Upper lobe of right lung (tissue), 1 donor: ENCODE measurements at regions not wholly inside any gene's neighbourhood (a gene's known extent, or its start where the extent isn't known, plus 50 kb on each side); places are given as distances from the start of the nearest gene placed in this dataset.

Source experiments
- ATAC-seq: fragments of 200-7000 bp; cut with Tn5 transposase; one replicate; pipeline ENCODE4 v1.9.1; 2020; ENCODE audit warnings: mild to moderate bottlenecking, moderate library complexity
- DNase-seq: peaks from one replicate; pipeline ENCODE4 v3.0.0-alpha.2; 2020
- H3K27ac ChIP-seq: fragments of 200-600 bp; one replicate; pipeline ENCODE4 v1.8.0; 2022
- H3K27me3 ChIP-seq: fragments of 200-600 bp; one replicate; pipeline ENCODE4 v1.8.0; 2022; ENCODE audit warnings: mild to moderate bottlenecking
- H3K36me3 ChIP-seq: fragments of 200-600 bp; one replicate; pipeline ENCODE4 v1.8.0; 2022
- H3K4me1 ChIP-seq: fragments of 200-600 bp; one replicate; pipeline ENCODE4 v1.8.0; 2022
- H3K4me3 ChIP-seq: fragments of 200-600 bp; one replicate; pipeline ENCODE4 v1.8.0; 2022; ENCODE audit warnings: mild to moderate bottlenecking
- H3K9me3 ChIP-seq: fragments of 200-600 bp; one replicate; pipeline ENCODE4 v1.8.0; 2022
- intact Hi-C: fragments of 100-400 bp; cut with DNase I; formaldehyde crosslinking; loops from one replicate; pipeline ENCODE4 v1.11.0; 2022
- TF ChIP-seq, protein P1 (sequence below): fragments of 200-600 bp; IDR thresholded peaks from one replicate; pipeline ENCODE4 v1.8.0; 2022; ENCODE audit warnings: antibody characterized with exemption
- donor health status: DM: no; HTN: yes; CAD: no; lungs with severe emphysema.

DNA sequence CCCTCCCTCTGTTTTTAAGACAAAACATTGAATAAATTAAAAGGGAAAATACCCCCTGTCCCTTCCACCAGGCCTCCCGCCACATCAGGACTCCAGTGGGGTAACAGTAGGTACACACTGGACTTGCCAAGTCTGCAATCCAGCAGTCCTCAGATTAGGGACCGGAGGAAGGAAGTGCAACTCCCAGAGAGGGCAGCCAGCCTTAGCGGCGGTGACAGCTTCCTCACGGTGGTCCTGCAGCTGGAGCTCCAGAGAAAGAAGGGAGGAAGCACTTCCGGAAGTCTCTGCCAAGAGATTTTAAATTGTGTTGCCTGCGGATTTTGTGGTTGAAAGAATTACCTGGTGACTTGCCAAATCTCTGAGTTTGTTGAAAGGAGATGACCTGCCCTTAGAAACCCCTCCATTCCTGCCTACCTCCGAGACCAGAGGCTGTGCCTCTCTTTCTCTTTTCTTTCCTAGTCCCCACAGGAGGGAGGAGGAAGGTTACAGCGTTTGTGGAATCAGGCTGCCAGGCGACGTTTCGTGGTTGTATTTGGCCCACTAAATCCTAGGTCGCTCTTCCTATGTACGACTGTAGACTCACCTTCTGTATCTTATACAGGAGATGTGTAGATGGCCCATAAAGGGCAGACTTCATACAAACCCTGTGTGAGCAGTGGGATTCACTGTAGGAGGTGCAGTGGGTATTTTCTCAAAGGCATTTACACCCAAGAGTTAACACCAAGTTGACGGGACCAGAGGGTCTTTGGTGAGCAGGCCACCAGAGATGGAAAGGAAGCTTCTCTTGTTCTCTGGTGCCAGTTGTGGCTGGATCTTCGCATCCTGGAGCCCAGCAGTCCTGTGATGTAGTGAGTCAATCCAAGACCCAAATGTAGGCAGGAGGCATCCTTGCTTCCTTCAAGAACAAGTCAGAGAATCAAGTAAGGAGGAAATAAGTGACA lies 77.9 kb downstream of the INSIG1 start:
- Histone ChIP-seq H3K36me3 (no peaks in the 10 kb centered on the region), H3K9me3 (no peaks in the 10 kb centered on the region), H3K4me3 (no peak overlapping the region), H3K27ac (no peak overlapping the region), H3K4me1 (peaks cover 44% of the 10 kb centered on the region), H3K27me3 (peaks cover 100% of the 10 kb centered on the region)
- DNase-seq, result no peak
- TF ChIP-seq, protein P1, sequence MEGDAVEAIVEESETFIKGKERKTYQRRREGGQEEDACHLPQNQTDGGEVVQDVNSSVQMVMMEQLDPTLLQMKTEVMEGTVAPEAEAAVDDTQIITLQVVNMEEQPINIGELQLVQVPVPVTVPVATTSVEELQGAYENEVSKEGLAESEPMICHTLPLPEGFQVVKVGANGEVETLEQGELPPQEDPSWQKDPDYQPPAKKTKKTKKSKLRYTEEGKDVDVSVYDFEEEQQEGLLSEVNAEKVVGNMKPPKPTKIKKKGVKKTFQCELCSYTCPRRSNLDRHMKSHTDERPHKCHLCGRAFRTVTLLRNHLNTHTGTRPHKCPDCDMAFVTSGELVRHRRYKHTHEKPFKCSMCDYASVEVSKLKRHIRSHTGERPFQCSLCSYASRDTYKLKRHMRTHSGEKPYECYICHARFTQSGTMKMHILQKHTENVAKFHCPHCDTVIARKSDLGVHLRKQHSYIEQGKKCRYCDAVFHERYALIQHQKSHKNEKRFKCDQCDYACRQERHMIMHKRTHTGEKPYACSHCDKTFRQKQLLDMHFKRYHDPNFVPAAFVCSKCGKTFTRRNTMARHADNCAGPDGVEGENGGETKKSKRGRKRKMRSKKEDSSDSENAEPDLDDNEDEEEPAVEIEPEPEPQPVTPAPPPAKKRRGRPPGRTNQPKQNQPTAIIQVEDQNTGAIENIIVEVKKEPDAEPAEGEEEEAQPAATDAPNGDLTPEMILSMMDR, result no peak
- no peak for ATAC-seq
- intact Hi-C loops, result no loop called here

DNA sequence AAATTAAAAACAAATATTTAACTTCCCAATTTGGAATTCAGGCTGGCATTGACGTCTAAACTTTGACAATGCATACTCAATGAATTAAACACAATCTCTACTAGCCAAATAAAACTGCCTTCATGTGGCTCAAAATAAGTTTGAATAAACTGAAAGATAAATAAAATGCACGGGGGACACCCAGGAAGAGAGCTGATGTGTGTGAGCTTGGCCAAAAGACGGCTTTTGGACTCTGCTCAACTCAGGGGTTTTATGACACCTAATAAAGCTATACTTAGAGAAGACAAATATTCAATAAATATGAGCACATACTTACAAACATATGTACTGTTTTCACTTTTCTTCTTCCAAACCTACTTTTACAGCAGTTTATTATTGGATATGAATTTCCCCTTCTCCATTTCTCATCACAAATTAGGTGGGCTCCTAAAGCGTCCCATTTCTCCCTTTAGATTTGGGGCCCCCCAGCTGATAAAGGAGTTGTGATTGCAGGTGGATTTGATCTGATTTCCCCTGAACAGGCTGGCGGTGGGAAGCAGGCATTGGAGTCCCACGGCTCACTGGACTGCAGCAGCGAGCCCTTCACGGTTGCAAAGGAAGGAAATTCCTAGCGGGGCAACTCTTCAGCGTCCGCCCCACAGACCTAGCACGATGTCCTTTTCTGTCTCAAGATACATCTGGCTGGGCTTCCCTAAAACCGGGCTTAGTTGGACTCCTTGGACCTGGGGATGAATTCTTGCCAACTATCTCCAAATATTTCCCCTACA lies 79.6 kb downstream of the INSIG1 start:
- TF ChIP-seq, protein P1, result no peak
- no peak for ATAC-seq
- H3K27me3 ChIP-seq, result peaks cover 100% of the 10 kb centered on the region
- peak overlapping the region; percentile 15 for H3K4me3 ChIP-seq
- DNase-seq, result no peak
- no peaks in the 10 kb centered on the region for H3K36me3 ChIP-seq
- peaks cover 55% of the 10 kb centered on the region for H3K4me1 ChIP-seq
- H3K9me3 ChIP-seq, result no peaks in the 10 kb centered on the region
- intact Hi-C loops, result no loop called here
- no peak overlapping the region for H3K27ac ChIP-seq

DNA sequence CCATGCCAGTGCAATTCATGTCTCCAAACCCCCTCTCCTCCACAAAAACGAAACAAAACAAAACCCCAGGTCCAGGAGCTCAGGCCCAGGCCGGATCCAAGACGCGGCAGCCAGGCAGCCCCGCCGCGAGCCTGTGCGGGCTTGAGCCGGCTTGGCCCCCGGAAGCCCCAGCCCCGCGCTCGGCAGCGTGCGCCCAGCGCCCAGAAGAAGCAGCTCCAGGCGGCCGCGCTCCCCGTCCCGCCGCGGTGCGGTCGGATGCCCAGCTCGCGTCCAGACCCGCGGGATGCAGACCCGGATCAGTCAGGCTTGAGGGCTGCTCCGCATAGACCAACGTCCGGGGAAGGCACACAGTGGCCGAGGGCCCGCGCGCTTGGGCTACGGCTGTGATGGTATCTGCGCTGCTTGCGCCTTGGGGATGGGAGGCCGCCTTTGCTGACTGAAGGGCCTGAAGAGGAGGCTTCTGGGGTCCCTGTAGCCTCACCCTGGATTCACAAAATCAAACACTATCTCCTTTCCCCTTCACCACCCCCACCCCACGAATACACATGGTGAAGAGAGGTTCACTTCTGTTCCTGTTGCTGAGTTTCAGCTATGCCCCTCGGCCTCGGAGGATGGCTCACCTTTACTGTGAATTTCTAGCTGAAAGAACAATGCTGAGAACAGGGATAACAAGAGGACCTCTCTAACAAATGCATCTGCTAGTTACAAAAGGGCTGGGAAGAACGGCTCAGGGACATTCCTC lies 79.9 kb upstream of the EN2 start:
- intact Hi-C loops, result no loop called here
- Histone ChIP-seq H3K4me3 (peak overlapping the region; percentile 15), H3K27ac (no peak overlapping the region), H3K9me3 (no peaks in the 10 kb centered on the region), H3K4me1 (peaks cover 52% of the 10 kb centered on the region), H3K36me3 (no peaks in the 10 kb centered on the region), H3K27me3 (peaks cover 100% of the 10 kb centered on the region)
- ATAC-seq (peak; percentile 53), DNase-seq (no peak)
- TF ChIP-seq, protein P1, result no peak

DNA sequence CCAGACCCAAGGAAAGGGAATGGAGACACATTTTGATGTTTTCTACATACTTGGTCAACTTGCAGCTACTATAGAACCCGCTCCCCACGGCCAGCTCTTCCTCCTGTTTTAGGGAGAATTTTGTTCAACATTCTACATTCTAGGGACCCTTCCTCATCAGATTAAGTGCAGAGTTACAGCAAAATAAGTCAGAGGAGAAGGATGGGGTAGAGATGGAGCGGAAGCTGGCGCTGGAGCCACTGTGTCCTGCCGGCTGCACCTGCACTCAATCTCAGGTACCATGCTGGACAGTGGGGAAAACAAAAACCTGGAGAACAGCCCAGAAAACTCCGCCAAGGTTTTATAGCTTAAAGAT lies 79.4 kb upstream of the EN2 start:
- H3K4me1 ChIP-seq, result peaks cover 46% of the 10 kb centered on the region
- ATAC-seq (no peak), DNase-seq (no peak)
- no peaks in the 10 kb centered on the region for H3K36me3 ChIP-seq
- H3K27me3 ChIP-seq, result peaks cover 100% of the 10 kb centered on the region
- intact Hi-C loops, result no loop called here
- no peak overlapping the region for H3K4me3 ChIP-seq
- no peaks in the 10 kb centered on the region for H3K9me3 ChIP-seq
- no peak overlapping the region for H3K27ac ChIP-seq
- TF ChIP-seq, protein P1, result no peak

DNA sequence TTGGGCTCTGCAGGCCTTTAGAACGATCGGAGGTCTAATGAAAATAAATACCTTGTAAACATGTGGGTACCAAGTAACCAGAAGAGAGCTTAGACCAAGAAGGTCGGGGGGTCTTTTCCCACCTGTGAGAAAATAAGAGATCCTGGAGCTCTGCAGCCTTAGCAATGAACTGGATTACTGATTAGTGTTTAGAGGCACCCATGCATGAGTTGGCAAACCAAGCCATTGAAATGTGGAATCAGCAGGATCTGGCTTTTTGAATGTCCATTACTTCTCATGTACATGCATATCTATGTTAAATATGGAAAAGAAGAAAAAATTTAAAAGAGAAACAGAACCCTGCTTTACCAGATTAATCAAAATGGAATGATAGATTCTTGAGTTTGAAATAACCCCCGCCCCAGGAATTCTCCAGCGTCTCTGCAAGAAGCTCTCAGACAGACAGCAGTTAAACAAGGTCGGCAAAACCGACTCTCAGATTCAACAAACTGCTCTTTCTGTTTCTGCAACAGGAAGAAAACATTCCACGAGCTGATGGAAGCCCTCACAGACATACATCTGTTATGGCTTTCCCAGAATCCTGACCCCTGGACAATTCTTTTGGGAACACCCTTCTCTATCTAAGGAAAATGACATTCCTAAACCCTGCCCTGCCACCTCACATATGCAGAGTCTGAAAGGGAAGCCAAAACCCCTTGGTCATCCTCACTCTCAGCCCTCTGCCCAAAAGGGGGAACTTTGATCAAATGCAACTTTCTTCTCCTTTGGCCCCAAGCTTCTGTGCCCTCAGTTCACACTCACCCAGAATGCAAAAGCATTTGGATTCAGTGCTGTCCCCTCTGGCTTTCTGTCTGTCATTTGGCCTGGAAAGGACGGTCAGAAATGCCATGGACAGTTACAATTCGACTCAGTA lies 78.7 kb upstream of the EN2 start:
- no peaks in the 10 kb centered on the region for H3K9me3 ChIP-seq
- no peak overlapping the region for H3K4me3 ChIP-seq
- no peak overlapping the region for H3K27ac ChIP-seq
- TF ChIP-seq, protein P1, result no peak
- no peak for ATAC-seq
- peaks cover 40% of the 10 kb centered on the region for H3K4me1 ChIP-seq
- H3K27me3 ChIP-seq, result peaks cover 100% of the 10 kb centered on the region
- H3K36me3 ChIP-seq, result no peaks in the 10 kb centered on the region
- intact Hi-C loops, result no loop called here
- DNase-seq, result no peak
